Right atrium auricular region (tissue), 2 donors: ENCODE measurements at regions not wholly inside any gene's neighbourhood (a gene's known extent, or its start where the extent isn't known, plus 50 kb on each side); places are given as distances from the start of the nearest gene placed in this dataset.

Experiments
- DNase-seq: peaks from one replicate; pipeline ENCODE4 v3.0.0-alpha.2; 2019; ENCODE audit warnings: low spot score
- H3K27ac ChIP-seq, 2 donors: fragments of 200-600 bp; sonication (generic); 1 replicate in 1 of 2; 2 replicates in 1 of 2; pipeline ENCODE4 v1.5.1; 2016 to 2019
- H3K27me3 ChIP-seq, 2 donors: fragments of 200-600 bp; sonication (generic); one replicate each; pipeline versions ENCODE4 v1.5.1 to v1.6.0; 2017 to 2019
- H3K36me3 ChIP-seq: fragments of 200-600 bp; sonication (generic); one replicate; pipeline ENCODE4 v1.5.1; 2016
- H3K4me1 ChIP-seq, 2 donors: fragments of 200-600 bp; sonication (generic); one replicate each; pipeline versions ENCODE4 v1.5.1 to v1.6.0; 2017 to 2019
- H3K4me3 ChIP-seq, 2 donors: fragments of 200-600 bp; sonication (generic); 1 replicate in 1 of 2; 2 replicates in 1 of 2; pipeline ENCODE4 v1.5.1; 2017 to 2019; ENCODE audit warnings: mild to moderate bottlenecking in 1 of 2, moderate library complexity in 1 of 2
- H3K9me3 ChIP-seq, 2 donors: fragments of 200-600 bp; sonication (generic); one replicate each; pipeline ENCODE4 v1.5.1; 2019
- TF ChIP-seq, protein P1 (sequence below), 2 donors: fragments of 200-600 bp; sonication (generic); IDR thresholded peaks; one replicate each; pipeline ENCODE4 v1.5.1; 2019; ENCODE audit warnings: antibody characterized with exemption in 2 of 2

- no peaks in the 10 kb centered on the region for H3K27me3 ChIP-seq
- no peak for DNase-seq
- TF ChIP-seq, protein P1, sequence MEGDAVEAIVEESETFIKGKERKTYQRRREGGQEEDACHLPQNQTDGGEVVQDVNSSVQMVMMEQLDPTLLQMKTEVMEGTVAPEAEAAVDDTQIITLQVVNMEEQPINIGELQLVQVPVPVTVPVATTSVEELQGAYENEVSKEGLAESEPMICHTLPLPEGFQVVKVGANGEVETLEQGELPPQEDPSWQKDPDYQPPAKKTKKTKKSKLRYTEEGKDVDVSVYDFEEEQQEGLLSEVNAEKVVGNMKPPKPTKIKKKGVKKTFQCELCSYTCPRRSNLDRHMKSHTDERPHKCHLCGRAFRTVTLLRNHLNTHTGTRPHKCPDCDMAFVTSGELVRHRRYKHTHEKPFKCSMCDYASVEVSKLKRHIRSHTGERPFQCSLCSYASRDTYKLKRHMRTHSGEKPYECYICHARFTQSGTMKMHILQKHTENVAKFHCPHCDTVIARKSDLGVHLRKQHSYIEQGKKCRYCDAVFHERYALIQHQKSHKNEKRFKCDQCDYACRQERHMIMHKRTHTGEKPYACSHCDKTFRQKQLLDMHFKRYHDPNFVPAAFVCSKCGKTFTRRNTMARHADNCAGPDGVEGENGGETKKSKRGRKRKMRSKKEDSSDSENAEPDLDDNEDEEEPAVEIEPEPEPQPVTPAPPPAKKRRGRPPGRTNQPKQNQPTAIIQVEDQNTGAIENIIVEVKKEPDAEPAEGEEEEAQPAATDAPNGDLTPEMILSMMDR (IDR thresholded peaks at IDR 0.05): no peak
These were observed 480.4 kb upstream of the AGTR1 start for GRCh38 chr3:148217317-148217716.

GRCh38 chr3:148218222-148218621 lies 479.5 kb upstream of the AGTR1 start:
- TF ChIP-seq, protein P1 (IDR thresholded peaks at IDR 0.05): no peak
- Histone ChIP-seq H3K36me3 (no peaks in the 10 kb centered on the region), H3K27ac (no peak overlapping the region), H3K27me3 (no peaks in the 10 kb centered on the region), H3K9me3 (no peaks in the 10 kb centered on the region), H3K4me3 (no peak overlapping the region), H3K4me1 (no peaks in the 10 kb centered on the region)
- no peak for DNase-seq

More at GRCh38 chr3:148217317-148217716, 480.4 kb upstream of the AGTR1 start:
- Histone ChIP-seq H3K9me3 (no peaks in the 10 kb centered on the region), H3K36me3 (no peaks in the 10 kb centered on the region), H3K4me1 (no peaks in the 10 kb centered on the region), H3K4me3 (no peak overlapping the region), H3K27ac (no peak overlapping the region)

GRCh38 chr3:148219999-148220398 lies 477.7 kb upstream of the AGTR1 start:
- H3K27me3 ChIP-seq: no peaks in the 10 kb centered on the region

GRCh38 chr3:148221303-148221702 lies 476.4 kb upstream of the AGTR1 start:
- Histone ChIP-seq H3K4me3 (no peak overlapping the region), H3K9me3 (no peaks in the 10 kb centered on the region), H3K4me1 (no peaks in the 10 kb centered on the region), H3K27me3 (no peaks in the 10 kb centered on the region), H3K36me3 (no peaks in the 10 kb centered on the region), H3K27ac (no peak overlapping the region)
- no peak for DNase-seq
- TF ChIP-seq, protein P1 (IDR thresholded peaks at IDR 0.05): no peak

More at GRCh38 chr3:148219999-148220398, 477.7 kb upstream of the AGTR1 start:
- H3K4me1 ChIP-seq: no peaks in the 10 kb centered on the region
- H3K36me3 ChIP-seq: no peaks in the 10 kb centered on the region
- H3K27ac ChIP-seq: no peak overlapping the region
- no peak for DNase-seq
- TF ChIP-seq, protein P1 (IDR thresholded peaks at IDR 0.05): no peak
- H3K9me3 ChIP-seq: no peaks in the 10 kb centered on the region
- no peak overlapping the region for H3K4me3 ChIP-seq

DNA sequence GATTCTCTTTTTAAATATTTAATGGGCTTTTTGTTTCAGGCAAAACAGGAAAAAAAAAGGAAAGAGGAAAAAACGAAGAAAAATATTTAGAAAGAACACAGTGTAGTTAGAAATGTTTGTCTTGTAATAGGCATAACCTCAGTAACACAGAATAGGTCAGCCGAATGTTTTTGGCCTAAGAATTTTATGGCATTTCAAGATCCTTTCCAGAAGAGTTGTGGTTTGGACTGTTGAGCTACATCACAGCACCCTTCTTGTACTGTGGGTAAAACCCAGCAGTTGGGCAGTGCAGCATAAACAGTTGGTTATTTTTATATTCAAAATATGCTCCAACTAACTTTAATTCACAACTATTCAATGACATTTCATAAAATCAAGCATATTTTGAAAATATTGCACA lies 474.4 kb upstream of the AGTR1 start:
- H3K36me3 ChIP-seq: no peaks in the 10 kb centered on the region
- no peaks in the 10 kb centered on the region for H3K27me3 ChIP-seq
- H3K27ac ChIP-seq: no peak overlapping the region
- no peak for DNase-seq
- H3K4me3 ChIP-seq: no peak overlapping the region
- TF ChIP-seq, protein P1 (IDR thresholded peaks at IDR 0.05): no peak
- no peaks in the 10 kb centered on the region for H3K4me1 ChIP-seq
- H3K9me3 ChIP-seq: no peaks in the 10 kb centered on the region

GRCh38 chr3:148226246-148226645 lies 471.5 kb upstream of the AGTR1 start:
- no peak for DNase-seq
- no peaks in the 10 kb centered on the region for H3K4me1 ChIP-seq
- TF ChIP-seq, protein P1 (IDR thresholded peaks at IDR 0.05): no peak
- no peak overlapping the region for H3K27ac ChIP-seq
- H3K9me3 ChIP-seq: no peaks in the 10 kb centered on the region
- no peaks in the 10 kb centered on the region for H3K36me3 ChIP-seq
- no peak overlapping the region for H3K4me3 ChIP-seq
- H3K27me3 ChIP-seq: no peaks in the 10 kb centered on the region
